ENCODE measurements at regions not wholly inside any gene's neighbourhood (a gene's known extent, or its start where the extent isn't known, plus 50 kb on each side); places are given as distances from the start of the nearest gene placed in this dataset.

DNA sequence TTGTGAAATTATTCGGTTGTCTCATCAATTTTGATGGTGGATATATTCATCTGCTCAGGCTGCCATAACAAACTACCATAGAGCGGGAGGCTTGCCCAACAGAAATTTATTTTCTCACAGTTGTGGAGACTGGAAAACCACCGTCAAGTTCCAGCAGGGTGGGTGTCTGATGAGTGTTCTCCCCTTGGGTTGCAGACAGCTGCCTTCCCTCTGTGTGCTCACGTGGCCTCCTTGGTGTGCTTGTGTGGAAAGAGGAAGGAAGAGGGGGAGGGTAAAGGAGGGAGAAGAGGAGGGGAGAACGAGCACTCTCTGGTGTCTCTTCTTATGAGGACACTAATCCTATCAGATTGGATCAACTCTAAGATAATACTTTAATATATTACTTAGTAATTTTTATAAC, 123.8 kb upstream of the TEX13D start:
- Histone ChIP-seq H3K27ac (no peak overlapping the region), H3K4me3 (no peak overlapping the region), H3K9me3 (no peaks in the 10 kb centered on the region), H3K4me1 (no peaks in the 10 kb centered on the region), H3K36me3 (no peaks in the 10 kb centered on the region), H3K27me3 (peaks cover 0 to 4% (median 0%) of the 10 kb centered on the region in 9 donors)
- intact Hi-C loops (cut with DNase I): no loop called here
- DNase-seq (peak in 3 of 5 donors; percentile 8 to 29 (median 18)), ATAC-seq (peak in 1 of 4 donors; percentile 42)
- no peak for TF ChIP-seq POLR2A (IDR thresholded peaks at IDR 0.05)
- no peak for TF ChIP-seq CTCF (IDR thresholded peaks at IDR 0.05)
- 48 to 57% (median 54%) methylated on average over 5 of the region's 5 CpGs for WGBS, 4 donors

DNA sequence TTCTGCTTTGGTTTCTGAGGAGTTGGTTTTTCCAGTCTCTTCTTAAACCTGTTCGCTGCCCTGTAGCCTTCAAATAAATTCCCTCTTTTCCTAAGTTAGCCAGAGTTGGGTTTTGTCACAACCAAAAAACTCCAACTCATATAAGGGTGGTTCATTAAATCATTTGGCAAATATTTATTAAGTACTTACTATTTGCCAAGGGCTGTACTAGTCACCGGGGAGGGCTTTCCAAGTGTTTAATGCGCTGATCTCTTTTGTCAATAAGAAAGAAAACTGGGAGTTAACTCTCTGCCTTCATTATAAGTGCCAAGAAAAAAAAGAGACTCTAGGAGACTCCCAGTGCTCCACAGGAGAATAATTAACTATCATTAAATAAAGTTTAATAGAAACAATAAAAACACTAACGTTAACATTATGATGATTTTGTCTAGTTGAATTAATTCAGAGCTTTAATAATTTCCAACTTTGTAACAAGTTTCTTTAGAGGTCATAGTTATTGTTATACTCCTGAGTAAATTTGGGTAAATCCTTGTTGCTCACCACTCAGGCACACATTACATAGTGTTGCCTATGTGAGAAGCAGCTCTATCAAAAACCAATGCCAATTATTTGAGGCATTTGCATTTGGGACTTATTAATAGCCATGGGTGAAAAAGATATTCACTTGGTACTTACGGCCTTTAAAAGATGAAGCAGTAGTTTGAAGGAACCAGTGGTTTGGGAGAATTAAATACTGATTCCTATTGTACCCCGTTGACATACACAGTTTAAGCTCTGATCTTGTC, 122.5 kb upstream of the TEX13D start:
- Histone ChIP-seq H3K4me3 (no peak overlapping the region), H3K36me3 (no peaks in the 10 kb centered on the region), H3K4me1 (no peaks in the 10 kb centered on the region), H3K27me3 (peaks cover 0 to 4% (median 0%) of the 10 kb centered on the region in 9 donors), H3K9me3 (no peaks in the 10 kb centered on the region), H3K27ac (no peak overlapping the region)
- TF ChIP-seq CTCF (IDR thresholded peaks at IDR 0.05) (no peak), POLR2A (IDR thresholded peaks at IDR 0.05) (no peak)
- intact Hi-C loops (cut with DNase I): loop anchor here in 6 of 10 donors (2.0 to 10.0 kb wide), 3 partner anchors 175 to 179 kb away; no protein-coding TSS in a partner anchor
- 66 to 89% (median 77%) methylated on average over 6 of the region's 6 CpGs for WGBS, 4 donors
- ATAC-seq (no peak), DNase-seq (no peak)

GRCh38 chrX:124211312-124211942, 121.0 kb upstream of the TEX13D start:
- Histone ChIP-seq H3K9me3 (no peaks in the 10 kb centered on the region), H3K4me1 (peaks cover 0 to 4% (median 0%) of the 10 kb centered on the region in 12 donors), H3K27ac (no peak overlapping the region), H3K36me3 (no peaks in the 10 kb centered on the region), H3K27me3 (peaks cover 0 to 4% (median 0%) of the 10 kb centered on the region in 9 donors), H3K4me3 (no peak overlapping the region)
- ATAC-seq: peak in 1 of 4 donors; percentile 59
- 54 to 73% (median 68%) methylated on average over 3 of the region's 3 CpGs for WGBS, 4 donors
- intact Hi-C loops (cut with DNase I): loop anchor here in 6 of 10 donors (2.0 to 10.0 kb wide), 3 partner anchors 173 to 177 kb away; no protein-coding TSS in a partner anchor
- DNase-seq: no peak
- TF ChIP-seq POLR2A (IDR thresholded peaks at IDR 0.05) (no peak), CTCF (IDR thresholded peaks at IDR 0.05) (peak; percentile 41 to 61 (median 50))

DNA sequence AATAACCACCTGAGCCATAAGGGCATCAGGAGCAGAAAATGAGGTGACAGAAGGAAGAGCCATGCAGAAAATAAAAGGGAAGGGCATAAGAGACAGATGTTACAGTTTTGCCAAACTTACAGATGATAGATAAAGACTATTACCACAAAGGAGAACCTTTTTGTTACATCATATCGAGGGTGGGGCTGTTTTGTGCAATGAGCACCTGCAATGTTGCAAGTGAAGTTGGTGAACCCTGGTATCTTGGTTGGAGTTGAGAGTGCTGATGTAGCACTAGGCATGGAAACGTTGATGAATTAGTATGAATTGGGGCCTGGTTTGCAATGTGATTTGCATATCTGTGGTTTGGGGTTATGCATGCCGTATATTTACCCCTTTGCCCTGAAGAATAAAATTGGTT, 119.8 kb upstream of the TEX13D start:
- intact Hi-C loops (cut with DNase I): loop anchor here in 5 of 10 donors (5.0 to 10.0 kb wide), 2 partner anchors 172 to 175 kb away; no protein-coding TSS in a partner anchor
- ATAC-seq: no peak
- Histone ChIP-seq H3K27ac (no peak overlapping the region), H3K27me3 (peaks cover 0 to 4% (median 0%) of the 10 kb centered on the region in 9 donors), H3K36me3 (no peaks in the 10 kb centered on the region), H3K9me3 (no peaks in the 10 kb centered on the region), H3K4me3 (no peak overlapping the region), H3K4me1 (peaks cover 0 to 16% (median 0%) of the 10 kb centered on the region in 12 donors)
- TF ChIP-seq CTCF (IDR thresholded peaks at IDR 0.05): no peak
- no peak for TF ChIP-seq POLR2A (IDR thresholded peaks at IDR 0.05)
- WGBS, 4 donors: 56 to 79% (median 66%) methylated on average over 3 of the region's 3 CpGs
- no peak for DNase-seq

Data from heart left ventricle (tissue), 16 donors.